Lung (tissue), 11 donors: ENCODE measurements at regions not wholly inside any gene's neighbourhood (a gene's known extent, or its start where the extent isn't known, plus 50 kb on each side); places are given as distances from the start of the nearest gene placed in this dataset.

ENCODE experiments used
- ATAC-seq: fragments of 200-7000 bp; cut with Tn5 transposase; one replicate; pipeline ENCODE4 v1.9.1; 2020; ENCODE audit warnings: moderate number of reproducible peaks; ENCODE audit not compliant: insufficient read depth, low FRiP score
- DNase-seq, 3 donors: peaks; one replicate each; pipeline ENCODE4 v3.0.0-alpha.2; 2013 to 2017
- H3K27ac ChIP-seq, 2 donors: one replicate each; pipeline ENCODE4 v1.5.1; 2013; ENCODE audit warnings: mild to moderate bottlenecking in 2 of 2, moderate library complexity in 2 of 2, control low read depth in 1 of 2, inconsistent platforms in 1 of 2, low read depth in 1 of 2, low read length in 1 of 2
- H3K27me3 ChIP-seq, 3 donors: one replicate each; pipeline ENCODE4 v1.5.1; 2013; ENCODE audit warnings: low read length in 2 of 3; ENCODE audit not compliant: control insufficient read depth in 3 of 3, insufficient read depth in 3 of 3
- H3K36me3 ChIP-seq, 4 donors: one replicate each; pipeline ENCODE4 v1.5.1; 2013; ENCODE audit warnings: low read length in 4 of 4, mild to moderate bottlenecking in 1 of 4, moderate library complexity in 1 of 4; ENCODE audit not compliant: control insufficient read depth in 4 of 4, insufficient read depth in 4 of 4
- H3K4me1 ChIP-seq, 5 donors: one replicate each; pipeline ENCODE4 v1.5.1; 2013; ENCODE audit warnings: low read length in 5 of 5, mild to moderate bottlenecking in 2 of 5, moderate library complexity in 1 of 5; ENCODE audit not compliant: control insufficient read depth in 5 of 5, insufficient read depth in 5 of 5
- H3K4me3 ChIP-seq: one replicate; pipeline ENCODE4 v1.5.1; 2013; ENCODE audit warnings: mild to moderate bottlenecking, control low read depth, moderate library complexity
- H3K9ac ChIP-seq, 2 donors: one replicate each; pipeline ENCODE4 v1.5.1; 2013; ENCODE audit warnings: low read length in 2 of 2, control low read depth in 1 of 2; ENCODE audit not compliant: insufficient read depth in 1 of 2
- H3K9me3 ChIP-seq, 4 donors: one replicate each; pipeline ENCODE4 v1.5.1; 2013; ENCODE audit warnings: low read length in 3 of 4, mild to moderate bottlenecking in 1 of 4, moderate library complexity in 1 of 4; ENCODE audit not compliant: control insufficient read depth in 4 of 4, insufficient read depth in 3 of 4
- WGBS, 2 donors: extraction: QIAGEN DNeasy Blood & Tissue Kit; methylation state at CpG; one replicate each; pipeline ENCODE4 v1.1.7; 2013; 5-methylcytosine and 5-hydroxymethylcytosine counted together
- TF ChIP-seq, protein P1 (sequence below): IDR thresholded peaks from 2 replicates; pipeline ENCODE4 v1.5.1; 2012; ENCODE audit warnings: mild to moderate bottlenecking; ENCODE audit errors: control extremely low read depth, extremely low read depth
- donor health status: control.
- donor health status: control.
- donor health status: Bipolar disorder and iron deficiency.
- donor health status: healthy.
- donor health status: DM: yes; HTN: yes; CAD: no.

- peaks cover 0 to 9% (median 1%) of the 10 kb centered on the region in 4 donors for H3K9me3 ChIP-seq
- H3K27me3 ChIP-seq: peaks cover 0 to 3% (median 0%) of the 10 kb centered on the region in 3 donors
- no peaks in the 10 kb centered on the region for H3K36me3 ChIP-seq
- TF ChIP-seq, protein P1, sequence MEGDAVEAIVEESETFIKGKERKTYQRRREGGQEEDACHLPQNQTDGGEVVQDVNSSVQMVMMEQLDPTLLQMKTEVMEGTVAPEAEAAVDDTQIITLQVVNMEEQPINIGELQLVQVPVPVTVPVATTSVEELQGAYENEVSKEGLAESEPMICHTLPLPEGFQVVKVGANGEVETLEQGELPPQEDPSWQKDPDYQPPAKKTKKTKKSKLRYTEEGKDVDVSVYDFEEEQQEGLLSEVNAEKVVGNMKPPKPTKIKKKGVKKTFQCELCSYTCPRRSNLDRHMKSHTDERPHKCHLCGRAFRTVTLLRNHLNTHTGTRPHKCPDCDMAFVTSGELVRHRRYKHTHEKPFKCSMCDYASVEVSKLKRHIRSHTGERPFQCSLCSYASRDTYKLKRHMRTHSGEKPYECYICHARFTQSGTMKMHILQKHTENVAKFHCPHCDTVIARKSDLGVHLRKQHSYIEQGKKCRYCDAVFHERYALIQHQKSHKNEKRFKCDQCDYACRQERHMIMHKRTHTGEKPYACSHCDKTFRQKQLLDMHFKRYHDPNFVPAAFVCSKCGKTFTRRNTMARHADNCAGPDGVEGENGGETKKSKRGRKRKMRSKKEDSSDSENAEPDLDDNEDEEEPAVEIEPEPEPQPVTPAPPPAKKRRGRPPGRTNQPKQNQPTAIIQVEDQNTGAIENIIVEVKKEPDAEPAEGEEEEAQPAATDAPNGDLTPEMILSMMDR: no peak
- no peak overlapping the region for H3K9ac ChIP-seq
- DNase-seq (no peak), ATAC-seq (no peak)
- 64 to 84% methylated on average over 13 of the region's 13 CpGs for WGBS, 2 donors
- peaks cover 0 to 1% (median 0%) of the 10 kb centered on the region in 5 donors for H3K4me1 ChIP-seq
- no peak overlapping the region for H3K4me3 ChIP-seq
- H3K27ac ChIP-seq: no peak overlapping the region
These were observed 816.6 kb downstream of the UQCRFS1 start for GRCh38 chr19:28396287-28396831.

DNA sequence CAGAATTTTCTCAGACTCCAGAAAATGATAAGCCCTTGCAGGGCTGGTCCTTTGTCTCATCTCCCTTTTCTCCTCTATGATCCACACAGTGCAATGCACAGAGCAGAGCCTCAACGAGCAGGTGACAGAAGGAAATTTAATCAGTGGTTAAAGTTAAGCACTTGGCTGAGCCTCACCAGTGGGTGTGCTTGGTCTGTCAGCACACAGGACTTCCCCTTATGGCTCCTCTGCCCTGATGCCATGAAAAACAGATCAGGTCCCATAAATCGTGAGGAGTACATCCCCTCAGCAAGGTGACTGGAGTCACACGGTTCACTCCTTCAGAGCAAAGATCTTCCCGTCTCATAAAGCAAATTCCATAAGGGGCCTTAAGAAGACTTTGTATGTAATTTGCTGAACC lies 818.2 kb downstream of the UQCRFS1 start:
- H3K9ac ChIP-seq: no peak overlapping the region
- peaks cover 0 to 1% (median 0%) of the 10 kb centered on the region in 5 donors for H3K4me1 ChIP-seq
- TF ChIP-seq, protein P1: no peak
- WGBS, 2 donors: 30 to 43% methylated on average over 4 of the region's 4 CpGs
- ATAC-seq (no peak), DNase-seq (no peak)
- H3K4me3 ChIP-seq: no peak overlapping the region
- H3K27ac ChIP-seq: no peak overlapping the region
- no peaks in the 10 kb centered on the region for H3K27me3 ChIP-seq
- peaks cover 0 to 9% (median 1%) of the 10 kb centered on the region in 4 donors for H3K9me3 ChIP-seq
- H3K36me3 ChIP-seq: no peaks in the 10 kb centered on the region

- Histone ChIP-seq H3K27me3 (no peaks in the 10 kb centered on the region), H3K9ac (no peak overlapping the region), H3K4me3 (no peak overlapping the region), H3K27ac (no peak overlapping the region), H3K36me3 (no peaks in the 10 kb centered on the region), H3K9me3 (peaks cover 0 to 7% (median 0%) of the 10 kb centered on the region in 4 donors), H3K4me1 (peaks cover 0 to 1% (median 0%) of the 10 kb centered on the region in 5 donors)
- 9 to 11% methylated on average over 10 of the region's 10 CpGs for WGBS, 2 donors
- TF ChIP-seq, protein P1: no peak
- DNase-seq: peak in 1 of 3 donors; percentile 16
- no peak for ATAC-seq
These were observed 819.2 kb downstream of the UQCRFS1 start for GRCh38 chr19:28393574-28394336.
